Ascending aorta (tissue), 2 donors: ENCODE measurements at regions not wholly inside any gene's neighbourhood (a gene's known extent, or its start where the extent isn't known, plus 50 kb on each side); places are given as distances from the start of the nearest gene placed in this dataset.

Experiments used
- DNase-seq, 2 donors: peaks; one replicate each; pipeline ENCODE4 v3.0.0-alpha.2; 2019; ENCODE audit warnings: low spot score in 2 of 2
- H3K27ac ChIP-seq, 2 donors: fragments of 200-600 bp; sonication (generic); one replicate each; pipeline ENCODE4 v1.5.1; 2016 to 2017; ENCODE audit warnings: mild to moderate bottlenecking in 1 of 2
- H3K27me3 ChIP-seq: fragments of 200-600 bp; sonication (generic); one replicate; pipeline ENCODE4 v1.5.1; 2017
- H3K36me3 ChIP-seq, 2 donors: fragments of 200-600 bp; sonication (generic); one replicate each; pipeline ENCODE4 v1.5.1; 2016
- H3K4me1 ChIP-seq, 2 donors: fragments of 200-600 bp; sonication (generic); one replicate each; pipeline ENCODE4 v1.5.1; 2016 to 2017; ENCODE audit warnings: mild to moderate bottlenecking in 1 of 2
- H3K4me3 ChIP-seq, 2 donors: fragments of 200-600 bp; sonication (generic); one replicate each; pipeline ENCODE4 v1.5.1; 2016 to 2017; ENCODE audit warnings: mild to moderate bottlenecking in 1 of 2
- H3K9me3 ChIP-seq, 2 donors: fragments of 200-600 bp; sonication (generic); one replicate each; pipeline ENCODE4 v1.5.1; 2016
- CTCF ChIP-seq, 3 experiments: fragments of 200-600 bp in 2 of 3; fragments of 450-650 bp in 1 of 3; sonication (generic) in 2 of 3; IDR thresholded peaks; one replicate each; pipeline ENCODE4 v1.5.1; 2016 to 2019; ENCODE audit warnings: antibody characterized with exemption in 3 of 3, mild to moderate bottlenecking in 1 of 3, moderate library complexity in 1 of 3
- intact Hi-C: fragments of 100-400 bp; cut with DNase I; formaldehyde crosslinking; loops from one replicate; pipeline ENCODE4 v1.15.1; 2023

DNA sequence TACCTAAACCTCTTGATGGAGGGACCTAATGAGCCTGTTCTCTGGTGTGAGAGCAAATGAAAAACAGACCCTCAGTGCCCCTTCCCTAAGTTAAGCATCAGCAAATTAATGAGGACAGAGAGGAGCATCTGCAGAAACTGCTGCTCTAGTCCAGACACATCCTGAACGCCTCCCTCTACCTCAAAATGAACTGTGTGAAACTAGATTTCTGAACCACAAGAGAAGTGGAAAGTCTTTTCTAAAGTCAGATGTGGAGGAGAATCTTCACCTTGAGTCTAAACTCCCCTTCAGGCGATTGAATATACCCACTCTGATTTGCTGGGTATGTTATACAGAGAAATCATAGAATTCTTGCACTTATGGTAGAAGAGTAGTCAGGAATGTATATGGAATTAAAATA lies 104.4 kb upstream of the AMZ2 start:
- no peak overlapping the region for H3K4me3 ChIP-seq

GRCh38 chr17:68145088-68145487 lies 102.8 kb upstream of the AMZ2 start:
- DNase-seq = no peak
- Histone ChIP-seq H3K36me3 (no peaks in the 10 kb centered on the region), H3K27ac (no peak overlapping the region), H3K4me1 (no peaks in the 10 kb centered on the region), H3K27me3 (no peaks in the 10 kb centered on the region), H3K4me3 (no peak overlapping the region), H3K9me3 (no peaks in the 10 kb centered on the region)
- intact Hi-C loops = no loop called here
- no peak for TF ChIP-seq CTCF (IDR thresholded peaks at IDR 0.05)

More for the DNA sequence above, 104.4 kb upstream of the AMZ2 start:
- Histone ChIP-seq H3K27me3 (no peaks in the 10 kb centered on the region), H3K36me3 (no peaks in the 10 kb centered on the region), H3K27ac (no peak overlapping the region), H3K9me3 (no peaks in the 10 kb centered on the region), H3K4me1 (no peaks in the 10 kb centered on the region)
- no peak for DNase-seq
- intact Hi-C loops = no loop called here
- no peak for TF ChIP-seq CTCF (IDR thresholded peaks at IDR 0.05)

DNA sequence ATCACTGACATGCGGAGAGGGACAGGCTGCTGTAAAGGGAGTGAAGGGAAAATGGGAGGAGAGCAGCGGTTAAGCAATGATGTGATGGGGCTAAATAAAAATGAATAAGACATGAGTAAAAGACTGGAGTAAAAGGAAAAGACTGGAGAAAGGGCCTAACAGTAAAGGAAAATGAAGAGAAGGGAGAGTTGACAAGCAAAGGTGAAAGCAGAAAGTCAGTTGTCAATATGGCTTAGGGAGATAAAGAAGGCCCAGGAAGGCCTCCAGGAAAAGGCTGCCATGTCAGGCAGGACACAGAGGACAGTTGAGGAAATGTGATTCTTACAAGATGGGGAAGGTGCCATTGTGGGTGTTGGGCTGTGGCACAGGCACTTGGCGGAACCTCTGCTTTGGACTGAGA lies 98.9 kb upstream of the AMZ2 start:
- Histone ChIP-seq H3K9me3 (no peaks in the 10 kb centered on the region), H3K27me3 (no peaks in the 10 kb centered on the region), H3K4me1 (no peaks in the 10 kb centered on the region), H3K4me3 (no peak overlapping the region), H3K27ac (no peak overlapping the region), H3K36me3 (no peaks in the 10 kb centered on the region)
- intact Hi-C loops = no loop called here
- no peak for TF ChIP-seq CTCF (IDR thresholded peaks at IDR 0.05)
- DNase-seq = no peak

GRCh38 chr17:68152161-68152571 lies 95.7 kb upstream of the AMZ2 start:
- H3K27ac ChIP-seq = no peak overlapping the region
- H3K4me3 ChIP-seq = no peak overlapping the region
- intact Hi-C loops = no loop called here
- no peaks in the 10 kb centered on the region for H3K4me1 ChIP-seq
- H3K9me3 ChIP-seq = no peaks in the 10 kb centered on the region
- no peaks in the 10 kb centered on the region for H3K36me3 ChIP-seq
- DNase-seq = no peak
- no peaks in the 10 kb centered on the region for H3K27me3 ChIP-seq
- no peak for TF ChIP-seq CTCF (IDR thresholded peaks at IDR 0.05)

- no peak for DNase-seq
- H3K36me3 ChIP-seq = no peaks in the 10 kb centered on the region
- H3K9me3 ChIP-seq = no peaks in the 10 kb centered on the region
- no peak overlapping the region for H3K4me3 ChIP-seq
- intact Hi-C loops = no loop called here
- TF ChIP-seq CTCF (IDR thresholded peaks at IDR 0.05) = no peak
- H3K27ac ChIP-seq = no peak overlapping the region
- no peaks in the 10 kb centered on the region for H3K27me3 ChIP-seq
- no peaks in the 10 kb centered on the region for H3K4me1 ChIP-seq
These were observed 92.2 kb upstream of the AMZ2 start for GRCh38 chr17:68155692-68156091.
